Osteoblast (primary cell): ENCODE measurements at regions not wholly inside any gene's neighbourhood (a gene's known extent, or its start where the extent isn't known, plus 50 kb on each side); places are given as distances from the start of the nearest gene placed in this dataset.

Experiments used
- DNase-seq: peaks from one replicate; pipeline ENCODE4 v3.0.0; 2011; ENCODE audit warnings: low spot score, mixed read lengths; ENCODE audit not compliant: insufficient read length; ENCODE audit errors: missing footprints
- H2AFZ ChIP-seq: 2 replicates; pipeline ENCODE4 v1.6.0; 2011; ENCODE audit warnings: mild to moderate bottlenecking, low read length
- H3K27ac ChIP-seq: 2 replicates; pipeline ENCODE4 v1.5.1; 2011; ENCODE audit warnings: mild to moderate bottlenecking, low read depth, low read length, moderate library complexity
- H3K27me3 ChIP-seq: 2 replicates; pipeline ENCODE4 v1.6.0; 2012; ENCODE audit warnings: mild to moderate bottlenecking, control low read depth, inconsistent platforms, low read length, moderate library complexity; ENCODE audit not compliant: insufficient read depth
- H3K36me3 ChIP-seq: 2 replicates; pipeline ENCODE4 v1.5.1; 2011; ENCODE audit warnings: mild to moderate bottlenecking, low read length, control low read depth, moderate library complexity; ENCODE audit not compliant: insufficient read depth
- H3K4me1 ChIP-seq: 2 replicates; pipeline ENCODE4 v1.5.1; 2011; ENCODE audit warnings: mild to moderate bottlenecking, low read length, control low read depth, moderate library complexity; ENCODE audit not compliant: insufficient read depth
- H3K4me2 ChIP-seq: 2 replicates; pipeline ENCODE4 v1.6.0; 2011; ENCODE audit warnings: mild to moderate bottlenecking, low read length; ENCODE audit not compliant: insufficient read depth
- H3K4me3 ChIP-seq: fragments of 200-600 bp; sonication (generic); 3 replicates; pipeline ENCODE4 v1.5.1; 2012; ENCODE audit warnings: mild to moderate bottlenecking, low read length, inconsistent platforms; ENCODE audit not compliant: insufficient read depth
- H3K79me2 ChIP-seq: 2 replicates; pipeline ENCODE4 v1.6.0; 2012; ENCODE audit warnings: mild to moderate bottlenecking, low read length, control low read depth, inconsistent platforms; ENCODE audit not compliant: insufficient read depth
- H3K9me3 ChIP-seq: 2 replicates; pipeline ENCODE4 v1.5.1; 2011; ENCODE audit warnings: low read depth, low read length, control low read depth
- H4K20me1 ChIP-seq: 2 replicates; pipeline ENCODE4 v1.6.0; 2012; ENCODE audit warnings: mild to moderate bottlenecking, low read length, control low read depth; ENCODE audit not compliant: insufficient read depth
- TF ChIP-seq, protein P1 (sequence below): IDR thresholded peaks from 2 replicates; pipeline ENCODE4 v1.5.1; 2011; ENCODE audit warnings: mild to moderate bottlenecking, low read depth, low read length, moderate library complexity; ENCODE audit errors: extremely low read depth

- TF ChIP-seq, protein P1, sequence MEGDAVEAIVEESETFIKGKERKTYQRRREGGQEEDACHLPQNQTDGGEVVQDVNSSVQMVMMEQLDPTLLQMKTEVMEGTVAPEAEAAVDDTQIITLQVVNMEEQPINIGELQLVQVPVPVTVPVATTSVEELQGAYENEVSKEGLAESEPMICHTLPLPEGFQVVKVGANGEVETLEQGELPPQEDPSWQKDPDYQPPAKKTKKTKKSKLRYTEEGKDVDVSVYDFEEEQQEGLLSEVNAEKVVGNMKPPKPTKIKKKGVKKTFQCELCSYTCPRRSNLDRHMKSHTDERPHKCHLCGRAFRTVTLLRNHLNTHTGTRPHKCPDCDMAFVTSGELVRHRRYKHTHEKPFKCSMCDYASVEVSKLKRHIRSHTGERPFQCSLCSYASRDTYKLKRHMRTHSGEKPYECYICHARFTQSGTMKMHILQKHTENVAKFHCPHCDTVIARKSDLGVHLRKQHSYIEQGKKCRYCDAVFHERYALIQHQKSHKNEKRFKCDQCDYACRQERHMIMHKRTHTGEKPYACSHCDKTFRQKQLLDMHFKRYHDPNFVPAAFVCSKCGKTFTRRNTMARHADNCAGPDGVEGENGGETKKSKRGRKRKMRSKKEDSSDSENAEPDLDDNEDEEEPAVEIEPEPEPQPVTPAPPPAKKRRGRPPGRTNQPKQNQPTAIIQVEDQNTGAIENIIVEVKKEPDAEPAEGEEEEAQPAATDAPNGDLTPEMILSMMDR: no peak
- Histone ChIP-seq H2AFZ (no peak overlapping the region), H4K20me1 (no peaks in the 10 kb centered on the region), H3K36me3 (no peaks in the 10 kb centered on the region), H3K27me3 (no peaks in the 10 kb centered on the region), H3K9me3 (peaks cover 3% of the 10 kb centered on the region), H3K4me1 (no peaks in the 10 kb centered on the region), H3K79me2 (no peaks in the 10 kb centered on the region), H3K4me2 (no peak overlapping the region), H3K27ac (no peak overlapping the region), H3K4me3 (no peak overlapping the region)
- no peak for DNase-seq
These were observed 139.1 kb downstream of the ZNF675 start for GRCh38 chr19:23547816-23548430.

DNA sequence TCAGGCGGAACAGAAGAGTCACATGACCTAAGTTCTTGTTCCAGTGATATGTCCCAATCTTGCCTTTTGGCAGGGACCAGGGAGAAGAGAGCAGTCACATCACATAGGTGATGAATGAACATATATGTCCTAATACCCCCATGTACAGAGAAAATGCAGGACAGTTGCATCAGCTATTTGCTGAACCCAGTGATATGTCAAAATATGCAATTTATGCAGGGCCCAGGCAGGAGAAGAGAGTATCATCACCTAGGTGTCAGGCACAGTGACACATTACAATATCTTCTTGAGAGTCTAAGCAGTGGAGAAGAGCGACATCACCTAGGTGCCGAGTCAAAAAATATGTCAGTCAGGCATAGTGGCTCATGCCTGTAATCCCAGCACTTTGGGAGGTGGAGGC lies 139.9 kb downstream of the ZNF675 start:
- no peak overlapping the region for H2AFZ ChIP-seq
- no peaks in the 10 kb centered on the region for H3K79me2 ChIP-seq
- no peaks in the 10 kb centered on the region for H3K36me3 ChIP-seq
- no peak overlapping the region for H3K4me3 ChIP-seq
- H3K27me3 ChIP-seq: no peaks in the 10 kb centered on the region
- H4K20me1 ChIP-seq: no peaks in the 10 kb centered on the region
- H3K4me1 ChIP-seq: no peaks in the 10 kb centered on the region
- TF ChIP-seq, protein P1: no peak
- no peak for DNase-seq
- no peak overlapping the region for H3K4me2 ChIP-seq
- H3K27ac ChIP-seq: no peak overlapping the region
- H3K9me3 ChIP-seq: peaks cover 3% of the 10 kb centered on the region

GRCh38 chr19:23543351-23543750 lies 143.7 kb downstream of the ZNF675 start:
- H4K20me1 ChIP-seq: no peaks in the 10 kb centered on the region
- TF ChIP-seq, protein P1: no peak
- no peaks in the 10 kb centered on the region for H3K79me2 ChIP-seq
- no peaks in the 10 kb centered on the region for H3K27me3 ChIP-seq
- H3K9me3 ChIP-seq: peaks cover 3% of the 10 kb centered on the region
- no peak overlapping the region for H2AFZ ChIP-seq
- no peaks in the 10 kb centered on the region for H3K36me3 ChIP-seq
- no peak overlapping the region for H3K4me3 ChIP-seq
- H3K4me1 ChIP-seq: no peaks in the 10 kb centered on the region
- DNase-seq: no peak
- no peak overlapping the region for H3K27ac ChIP-seq
- no peak overlapping the region for H3K4me2 ChIP-seq

- Histone ChIP-seq H3K79me2 (no peaks in the 10 kb centered on the region), H3K27me3 (no peaks in the 10 kb centered on the region), H3K27ac (no peak overlapping the region), H3K4me2 (no peak overlapping the region), H4K20me1 (no peaks in the 10 kb centered on the region), H3K4me3 (no peak overlapping the region), H3K4me1 (no peaks in the 10 kb centered on the region), H2AFZ (no peak overlapping the region), H3K9me3 (peaks cover 3% of the 10 kb centered on the region), H3K36me3 (no peaks in the 10 kb centered on the region)
- DNase-seq: no peak
- TF ChIP-seq, protein P1: no peak
These were observed 144.4 kb downstream of the ZNF675 start for GRCh38 chr19:23542562-23542961.
